GM21737 (cell line): ENCODE measurements at regions not wholly inside any gene's neighbourhood (a gene's known extent, or its start where the extent isn't known, plus 50 kb on each side); places are given as distances from the start of the nearest gene placed in this dataset.
"Not testable (repeated sequence)": the region's sequence is repeated elsewhere in the genome, so short reads cannot be mapped to it uniquely, and the experiment has no call there.

Experiments used
- ATAC-seq: cut with Tn5 transposase; IDR thresholded peaks from one replicate; pipeline ENCODE4 v1.9.1; 2021; ENCODE audit warnings: mild to moderate bottlenecking, moderate library complexity; ENCODE audit not compliant: unreplicated experiment

DNA sequence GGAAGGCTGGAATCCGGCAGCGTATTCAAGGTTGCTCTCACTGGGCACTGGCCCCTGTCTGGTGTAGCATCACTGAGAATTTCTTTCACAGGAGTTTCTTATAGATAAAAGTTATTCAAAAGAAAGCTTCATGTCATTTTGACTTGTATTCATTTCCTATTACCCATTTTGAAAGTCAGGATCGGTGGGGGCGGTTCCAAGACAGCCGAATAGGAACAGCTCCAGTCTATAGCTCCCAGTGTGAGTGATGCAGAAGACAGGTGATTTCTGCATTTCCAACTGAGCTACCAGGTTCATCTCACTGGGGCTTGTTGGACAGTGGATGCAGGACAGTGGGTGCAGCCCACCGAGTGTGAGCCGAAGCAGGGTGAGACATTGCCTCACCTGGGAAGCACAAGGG, 51.5 kb upstream of the CDC42EP3 start:
- not testable (repeated sequence) for ATAC-seq

DNA sequence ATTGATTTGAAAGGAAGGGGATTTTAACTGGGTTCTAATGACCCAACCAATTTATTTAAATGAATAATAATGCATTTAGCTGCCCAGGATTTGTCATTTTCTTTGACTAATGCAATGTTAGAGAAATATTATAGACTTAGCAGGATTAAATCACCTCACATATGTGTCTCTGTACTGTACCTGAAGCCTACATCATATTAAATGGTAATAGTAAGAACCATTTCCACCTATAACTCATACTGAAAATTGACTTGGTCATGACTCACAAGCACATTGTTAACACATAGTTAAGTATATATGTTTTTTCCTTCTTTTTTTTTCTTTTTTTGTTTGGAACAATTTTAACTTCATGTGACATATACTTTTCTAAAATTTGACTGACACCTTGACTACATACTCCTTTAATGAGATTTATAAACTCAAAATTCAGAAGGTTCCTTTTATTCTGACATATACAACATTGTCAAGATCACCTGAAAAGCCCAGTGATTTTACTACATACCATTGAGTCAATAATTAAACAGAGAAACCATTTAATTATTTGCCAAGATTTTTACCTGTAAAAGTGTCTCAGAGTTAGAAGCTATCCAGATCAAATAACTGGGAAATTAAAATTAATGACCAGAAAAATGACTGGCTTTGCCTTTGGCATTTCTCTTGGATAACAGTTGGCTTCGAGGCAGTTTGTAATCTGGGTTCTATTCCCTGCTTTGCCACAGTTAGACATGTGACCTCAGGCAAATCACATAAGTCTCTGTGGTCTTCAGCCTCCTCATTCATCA, 58.8 kb upstream of the CDC42EP3 start:
- no peak for ATAC-seq

DNA sequence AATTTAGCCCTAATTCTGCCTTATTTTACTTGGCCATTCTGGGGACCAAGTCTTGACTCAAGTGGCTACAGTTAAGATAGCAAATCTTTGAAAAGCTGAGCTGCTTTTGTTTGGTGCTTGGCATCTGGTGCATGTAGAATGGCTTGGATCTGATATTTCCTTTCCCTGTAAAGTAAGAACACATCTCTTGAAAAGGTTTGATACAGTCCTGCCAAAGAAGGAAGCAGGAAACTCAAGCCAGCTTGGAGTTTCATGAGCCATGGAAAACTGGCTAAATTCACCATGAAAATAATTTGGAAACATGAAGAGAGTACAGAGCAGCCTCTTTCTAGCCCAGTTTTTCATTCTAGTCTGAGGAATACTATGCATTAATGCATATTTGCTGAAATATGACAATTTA, 61.0 kb upstream of the CDC42EP3 start:
- ATAC-seq: not testable (repeated sequence)

DNA sequence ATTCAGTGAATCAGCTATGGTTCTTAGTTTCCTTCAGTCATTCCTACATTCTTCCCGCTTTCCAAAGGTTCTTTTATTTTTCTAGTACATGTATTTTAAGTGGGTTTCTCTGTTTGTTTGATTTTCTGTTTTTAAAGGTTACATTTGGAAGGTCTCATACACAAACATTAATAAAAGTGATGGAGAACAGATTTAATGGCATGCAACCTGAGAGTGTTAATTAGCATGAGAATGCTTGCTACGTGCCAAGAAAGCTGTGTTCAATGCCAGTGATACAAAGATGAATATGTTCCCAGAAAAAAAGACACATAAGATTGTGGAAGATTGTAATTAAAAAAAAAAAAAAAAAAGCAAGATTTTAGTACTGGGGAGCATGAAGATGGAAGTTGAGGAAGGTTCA, 61.8 kb upstream of the CDC42EP3 start:
- no peak for ATAC-seq

DNA sequence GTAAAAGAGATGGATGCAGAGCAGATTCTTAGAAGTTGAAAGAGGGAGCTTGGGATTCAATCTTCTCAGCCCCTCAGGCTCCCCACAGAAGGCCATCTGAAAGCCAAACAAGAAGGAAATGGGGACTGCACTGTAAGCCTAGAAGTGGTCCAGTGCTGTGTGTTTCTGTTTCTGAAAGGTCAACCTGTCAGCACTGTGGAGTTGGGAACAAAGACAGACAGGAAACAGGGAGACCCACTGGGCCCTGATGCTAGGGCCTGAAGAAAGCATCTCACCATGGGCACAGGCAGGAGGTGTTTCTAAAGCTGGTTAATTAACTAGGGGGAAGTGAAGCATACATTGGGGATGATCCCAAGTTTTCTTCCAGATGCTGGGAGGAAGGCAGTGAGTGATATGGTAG, 62.5 kb upstream of the CDC42EP3 start:
- ATAC-seq: not testable (repeated sequence)

DNA sequence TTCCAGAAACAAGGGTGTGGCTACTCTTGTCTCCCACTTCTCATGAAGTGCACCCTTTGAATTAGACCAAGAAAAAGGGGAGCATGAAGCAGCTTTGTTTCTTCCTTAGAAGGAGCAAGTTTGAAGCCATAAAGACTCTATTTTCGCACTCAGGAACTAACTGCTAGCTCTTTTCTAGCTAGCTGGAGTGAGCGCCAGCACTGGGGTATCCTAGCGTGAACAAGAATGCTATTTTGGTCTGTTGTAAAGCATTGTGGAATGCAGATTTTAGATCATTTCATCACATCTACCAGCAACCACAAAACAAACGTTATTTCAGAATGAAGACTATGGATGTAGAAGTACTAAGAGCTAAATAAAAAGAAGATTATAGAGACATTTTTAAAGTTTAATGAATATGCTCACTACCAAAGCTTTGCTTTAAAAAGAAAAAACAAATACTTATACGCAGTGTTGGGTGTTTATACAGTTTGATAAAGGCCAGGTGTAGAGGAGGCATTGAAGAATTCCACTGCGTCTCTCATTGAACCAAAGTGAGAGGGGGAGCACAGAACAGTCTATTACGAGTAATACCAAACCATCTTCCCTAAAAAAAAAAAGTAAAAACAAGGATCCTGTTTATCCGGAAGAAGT, 63.6 kb upstream of the CDC42EP3 start:
- ATAC-seq: not testable (repeated sequence)

DNA sequence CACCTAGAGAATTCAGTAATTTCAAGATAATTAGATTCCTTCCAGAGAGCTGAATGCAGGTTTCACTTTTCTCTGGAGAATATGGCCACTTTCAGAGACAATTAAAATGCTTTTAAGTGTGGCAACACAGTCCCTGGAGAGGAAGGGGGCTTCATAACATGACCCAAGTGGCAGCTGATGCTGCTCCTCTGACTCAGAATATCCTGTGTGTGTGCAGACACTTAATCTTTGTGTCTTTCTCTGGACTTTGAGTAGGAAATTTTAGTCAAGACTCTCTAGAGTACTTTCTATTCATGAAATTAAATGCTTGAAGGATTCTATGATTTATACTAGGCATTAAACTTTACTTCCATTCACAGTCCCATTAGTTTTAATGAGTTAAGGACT, 64.1 kb upstream of the CDC42EP3 start:
- ATAC-seq: not testable (repeated sequence)

DNA sequence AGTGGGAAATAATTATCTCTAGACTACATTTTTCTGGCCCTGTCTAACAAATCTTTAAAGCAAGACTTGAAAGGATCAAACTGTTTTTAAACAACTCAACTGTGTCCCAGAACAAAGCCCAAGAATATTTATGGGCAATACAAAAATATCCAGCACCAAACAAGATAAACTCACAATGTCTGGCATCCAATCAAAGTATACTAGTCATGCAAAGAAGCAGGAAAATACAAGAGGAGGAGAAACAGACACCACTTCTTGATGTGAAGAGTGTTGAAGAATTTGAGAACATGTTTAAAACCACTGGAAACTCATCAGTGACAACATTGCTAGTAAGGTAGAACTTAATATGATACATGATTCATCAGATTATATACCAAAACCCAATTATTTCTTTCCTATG, 66.1 kb upstream of the CDC42EP3 start:
- ATAC-seq: no peak

DNA sequence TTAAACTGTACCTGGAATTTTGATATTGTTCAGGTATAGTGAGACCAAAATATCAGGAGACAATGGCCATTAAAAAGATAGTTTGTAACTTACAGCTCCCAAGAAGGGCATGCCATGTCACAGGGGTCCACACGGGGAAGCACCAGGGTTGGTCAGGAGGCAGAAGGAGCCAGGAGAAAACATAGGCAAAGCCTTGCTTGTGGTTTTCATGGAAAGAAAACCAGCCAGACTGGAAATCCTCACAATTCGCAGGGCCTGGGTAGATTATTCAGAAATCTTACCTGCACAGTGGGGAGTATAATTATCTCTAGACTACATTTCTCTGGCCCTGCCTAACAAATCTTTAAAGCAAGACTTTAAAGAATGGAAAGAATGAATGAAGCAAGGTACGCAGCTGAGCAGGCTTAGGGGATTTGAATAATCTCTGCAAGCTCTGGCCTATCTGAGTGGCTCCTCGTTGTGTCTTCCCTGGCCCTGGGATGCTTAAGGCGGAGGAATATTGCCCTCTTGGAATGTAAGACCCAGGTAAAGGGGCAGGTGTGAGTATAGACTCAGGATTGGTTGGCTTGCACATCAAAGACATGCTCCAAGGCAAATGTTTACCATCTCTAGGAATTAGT, 66.9 kb upstream of the CDC42EP3 start:
- ATAC-seq: no peak

DNA sequence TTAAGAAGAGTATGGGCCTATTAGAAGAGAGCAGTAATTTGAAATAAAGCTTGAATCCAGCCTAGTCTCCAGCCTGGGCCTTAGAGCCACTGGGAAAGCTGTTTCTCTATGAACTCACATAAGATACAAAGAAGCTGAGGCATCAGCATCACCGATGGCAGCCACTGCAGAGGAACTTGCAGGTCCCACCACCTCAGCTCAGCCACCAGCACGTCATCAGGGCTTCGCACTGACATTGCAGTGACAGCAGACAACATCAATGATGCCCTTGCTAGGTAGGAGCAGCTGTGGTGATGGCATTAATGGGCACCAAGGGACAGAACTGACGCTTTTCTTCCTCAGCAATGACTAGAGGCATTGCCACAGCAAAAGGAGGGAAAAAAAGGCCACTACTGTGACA, 67.7 kb upstream of the CDC42EP3 start:
- no peak for ATAC-seq

DNA sequence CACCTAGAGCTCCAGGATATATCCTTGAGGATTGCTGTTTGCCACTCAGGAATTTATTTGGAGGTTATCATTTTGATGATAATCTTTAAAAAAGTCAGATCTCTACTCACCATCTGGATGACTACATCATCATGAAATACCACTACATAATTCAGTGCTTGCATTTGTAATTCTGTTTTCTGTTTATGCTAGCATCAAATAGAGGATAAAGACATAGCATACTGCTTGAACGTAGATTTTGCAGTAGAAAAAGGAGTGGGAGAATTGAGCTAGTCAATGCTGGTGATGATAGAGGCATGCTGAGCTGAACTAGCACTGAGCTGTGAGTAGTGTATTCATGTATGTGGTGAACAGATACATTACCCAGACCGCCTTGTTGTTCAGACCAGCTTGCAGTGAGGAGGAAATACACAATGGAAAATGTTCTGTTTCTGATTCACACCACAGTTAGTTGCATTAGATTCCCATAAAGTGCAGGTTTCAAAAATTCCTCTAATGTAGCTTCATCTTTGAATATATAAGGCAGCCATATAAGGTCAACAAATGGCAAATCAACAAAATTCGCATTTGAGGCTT, 68.8 kb upstream of the CDC42EP3 start:
- ATAC-seq: no peak

DNA sequence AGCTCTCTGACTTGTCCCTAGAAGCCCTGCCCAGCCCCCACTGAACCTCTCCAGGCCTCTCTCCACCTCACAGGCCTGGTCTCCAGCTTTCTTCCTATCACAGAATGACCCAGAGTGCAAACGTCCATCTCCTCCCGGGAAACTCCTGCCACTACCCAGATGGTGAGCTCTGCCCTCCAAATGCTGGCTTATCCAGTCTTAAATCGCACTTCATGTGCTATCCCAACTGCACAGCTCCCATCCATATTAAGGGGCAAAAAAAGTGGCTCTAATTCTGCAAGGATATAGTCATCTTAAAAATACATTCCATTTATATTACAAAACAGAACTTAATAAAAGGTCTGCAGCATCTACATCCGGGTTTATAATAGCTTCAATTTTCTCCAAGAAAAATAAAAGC, 70.8 kb upstream of the CDC42EP3 start:
- ATAC-seq: no peak

DNA sequence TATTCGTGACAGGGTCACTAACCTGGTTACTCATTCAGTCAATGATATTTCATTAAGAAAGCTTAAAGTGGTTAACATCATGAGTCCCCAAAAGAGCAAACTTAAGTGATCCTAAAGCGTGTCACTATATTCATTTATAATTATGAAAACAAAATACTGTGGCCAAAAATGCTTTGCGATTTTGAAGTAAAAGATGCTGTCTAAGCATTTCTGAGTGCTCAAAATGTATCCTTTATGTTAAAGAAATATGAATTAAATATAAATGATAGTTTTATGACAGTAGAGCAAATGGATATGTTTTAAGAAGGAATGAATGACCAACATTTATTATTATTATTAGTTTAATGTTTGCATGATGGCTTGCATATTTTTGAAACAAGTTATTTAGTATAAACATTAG, 72.6 kb upstream of the CDC42EP3 start:
- ATAC-seq: no peak

DNA sequence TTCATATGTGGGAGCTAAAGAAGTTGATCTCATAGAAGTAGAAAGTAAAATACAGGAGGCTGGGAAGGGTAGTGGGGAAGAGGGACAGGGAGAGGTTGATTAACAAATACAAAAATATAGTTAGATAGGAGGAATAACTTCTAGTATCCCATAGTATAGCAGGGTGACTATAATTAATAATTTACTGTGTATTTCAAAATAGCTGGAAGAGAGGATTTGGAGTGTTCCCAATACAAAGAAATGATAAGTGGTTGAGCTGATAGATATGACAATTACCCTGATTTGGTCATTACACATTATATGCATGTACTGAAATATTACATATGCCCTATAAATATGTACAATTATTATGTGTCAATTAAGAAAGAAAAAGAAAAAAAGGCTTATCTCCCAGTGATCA, 73.5 kb upstream of the CDC42EP3 start:
- ATAC-seq: not testable (repeated sequence)

DNA sequence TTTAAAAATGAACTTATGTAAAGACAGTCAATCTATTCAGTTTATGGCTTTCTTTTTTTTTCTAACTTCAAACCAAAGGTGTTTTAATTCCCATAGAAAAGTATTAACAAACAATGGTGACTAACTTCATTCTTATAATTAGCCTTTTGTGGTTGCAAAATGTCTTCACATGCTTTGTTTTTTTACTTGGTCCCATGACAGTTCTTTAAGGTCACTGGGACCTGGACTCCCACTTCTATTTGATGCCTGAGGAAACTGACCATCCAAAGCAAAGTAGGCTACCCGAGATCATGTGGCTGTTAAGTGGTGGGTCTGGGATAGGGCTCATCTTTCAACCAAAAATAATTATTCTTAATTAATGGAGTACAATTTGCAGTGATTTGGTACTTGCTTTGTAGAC, 74.6 kb upstream of the CDC42EP3 start:
- not testable (repeated sequence) for ATAC-seq

DNA sequence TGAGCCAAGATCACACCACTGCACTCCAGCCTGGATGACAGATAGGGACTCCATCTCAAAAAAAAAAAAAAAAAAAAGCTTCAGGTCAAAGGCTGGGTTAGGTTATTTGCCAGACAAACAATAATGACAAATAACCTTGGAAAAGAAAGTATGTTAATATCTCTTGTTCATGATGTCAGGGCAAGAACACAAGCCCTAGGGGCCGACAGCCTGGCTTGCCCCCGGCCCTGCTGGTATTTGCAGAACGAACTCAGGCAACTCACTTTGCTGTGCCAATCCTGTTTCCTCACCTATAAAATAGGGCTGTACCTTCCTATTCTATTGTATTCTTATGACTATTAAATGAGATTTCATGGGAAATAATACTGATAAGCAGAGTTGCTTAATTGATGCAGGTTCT, 75.4 kb upstream of the CDC42EP3 start:
- ATAC-seq: no peak

DNA sequence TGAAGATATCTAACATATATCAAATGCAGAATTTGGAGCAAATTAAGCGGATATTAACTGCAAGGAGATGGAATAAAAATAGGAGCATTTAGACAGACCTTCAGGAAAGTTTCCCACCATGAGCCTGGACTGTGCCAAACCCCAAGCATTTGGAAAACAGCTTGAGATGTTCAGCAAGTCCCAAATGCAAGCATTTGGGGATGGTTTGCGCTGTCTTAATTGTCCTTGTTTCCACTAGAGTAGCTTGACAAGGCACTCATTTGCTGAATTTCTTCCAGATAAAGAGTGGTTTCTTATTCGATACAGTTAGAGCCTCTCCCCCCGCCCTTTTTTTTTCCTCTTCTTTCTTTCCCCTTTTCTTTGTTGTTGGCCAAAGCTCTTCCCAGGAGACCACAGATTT, 77.1 kb upstream of the CDC42EP3 start:
- no peak for ATAC-seq

DNA sequence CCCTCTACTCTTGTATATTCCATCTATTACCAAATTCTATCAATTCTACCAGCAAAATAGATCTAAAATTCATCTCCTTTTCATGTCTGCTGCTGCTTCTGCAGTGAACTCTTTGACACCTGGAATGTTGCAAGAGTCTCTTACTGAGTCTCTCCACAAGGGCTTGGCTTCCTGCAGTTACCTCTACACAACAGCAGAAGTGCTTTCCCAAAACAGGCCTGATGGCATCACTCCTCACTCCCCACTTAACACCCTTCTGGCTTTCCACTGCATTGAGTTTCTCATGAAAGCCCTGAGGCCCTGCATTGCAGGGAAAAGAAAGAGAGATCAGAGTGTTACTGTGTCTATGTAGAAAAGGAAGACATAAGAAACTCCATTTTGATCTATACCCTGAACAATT, 78.8 kb upstream of the CDC42EP3 start:
- not testable (repeated sequence) for ATAC-seq

DNA sequence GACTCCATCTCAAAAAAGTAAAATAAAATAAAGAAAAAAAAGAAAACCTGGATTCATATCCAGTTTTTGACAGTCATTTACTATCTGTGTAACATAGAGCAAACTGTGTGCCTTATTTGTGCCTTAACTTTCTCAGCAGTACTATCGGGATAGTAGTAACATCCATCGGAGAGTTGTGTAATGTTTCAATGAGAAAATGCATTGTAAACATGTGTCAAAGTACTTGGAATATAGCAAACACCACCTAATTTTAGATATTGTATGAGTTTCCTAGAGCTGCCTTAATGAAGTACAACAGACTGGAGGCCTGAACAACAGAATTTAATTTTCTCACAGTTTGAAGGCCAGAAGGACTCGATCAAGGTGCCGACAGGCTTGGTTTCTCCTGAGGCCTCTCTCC, 81.3 kb upstream of the CDC42EP3 start:
- ATAC-seq: no peak

DNA sequence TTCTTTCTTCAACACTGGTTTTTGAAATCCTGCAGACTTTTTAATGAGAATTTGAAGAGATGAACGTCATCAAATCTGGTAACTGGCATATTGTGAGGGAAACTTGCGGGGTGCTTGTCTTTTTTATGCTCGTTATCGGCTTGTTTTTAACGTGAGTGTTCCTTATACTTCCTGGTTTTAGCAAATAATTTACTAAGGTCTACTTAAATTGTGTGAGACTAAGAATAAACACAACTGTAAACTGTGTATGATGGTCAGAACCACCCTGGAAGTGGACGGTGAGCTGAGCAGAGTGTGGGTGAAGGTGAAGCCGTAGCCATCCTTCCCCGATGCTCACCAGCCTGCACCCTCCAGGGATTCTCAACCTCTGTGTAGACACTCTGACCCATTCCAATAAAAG, 82.3 kb upstream of the CDC42EP3 start:
- no peak for ATAC-seq

DNA sequence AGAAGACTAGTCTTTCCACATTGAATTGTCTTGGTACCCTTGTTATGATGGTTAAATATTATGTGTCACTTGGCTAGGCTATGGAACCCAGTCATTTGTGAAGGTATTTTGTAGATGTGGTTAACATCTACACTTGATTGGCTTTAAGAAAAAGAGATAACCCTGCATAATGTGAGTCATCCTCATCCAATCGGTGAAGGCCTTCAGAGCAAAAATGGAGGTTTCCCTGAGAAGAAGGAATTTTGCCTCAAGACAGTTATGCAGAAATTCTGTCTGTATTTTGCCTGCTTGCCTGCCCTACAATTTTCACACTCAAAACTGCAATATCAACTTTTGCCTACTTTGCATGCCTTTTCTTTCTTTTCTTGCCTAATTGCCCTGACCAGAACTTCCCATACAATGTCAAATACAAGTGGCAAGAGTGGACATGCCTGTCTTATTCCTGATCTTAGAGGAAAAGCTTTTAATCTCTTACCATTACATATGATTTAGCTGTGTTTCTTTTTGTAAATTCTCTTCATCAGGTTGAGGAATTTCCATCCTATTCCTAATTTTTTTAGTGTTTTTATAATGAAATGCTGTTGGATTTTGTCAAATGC, 84.6 kb upstream of the CDC42EP3 start:
- not testable (repeated sequence) for ATAC-seq
